CD4-positive, alpha-beta T cell treated with Interleukin-17A for 4 hours (primary cell): ENCODE measurements at regions not wholly inside any gene's neighbourhood (a gene's known extent, or its start where the extent isn't known, plus 50 kb on each side); places are given as distances from the start of the nearest gene placed in this dataset.
"Not testable (repeated sequence)": the region's sequence is repeated elsewhere in the genome, so short reads cannot be mapped to it uniquely, and the experiment has no call there.

ENCODE experiments used
- DNase-seq: peaks from one replicate; pipeline ENCODE4 v3.0.0-alpha.2; 2020; ENCODE audit warnings: mixed read lengths

DNA sequence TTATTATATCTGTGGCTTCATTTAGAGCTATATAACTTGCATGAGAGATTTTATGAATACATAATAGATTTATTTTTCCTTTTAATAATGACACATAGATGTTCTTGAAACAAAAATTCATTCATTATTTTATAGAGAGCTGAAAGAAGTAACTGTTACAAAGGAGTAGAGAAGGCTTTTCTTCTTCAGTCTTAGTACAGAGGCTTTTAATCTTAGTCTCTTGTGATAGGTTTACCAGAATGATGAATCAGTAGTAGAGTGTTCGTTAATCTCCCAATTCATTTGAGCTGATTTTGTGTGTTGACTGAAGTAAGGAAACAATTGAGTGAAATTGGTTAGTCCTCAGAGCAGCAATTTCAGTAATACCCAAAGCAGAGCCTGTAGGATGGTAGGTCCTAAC lies 1284.1 kb upstream of the ACO1 start:
- no peak for DNase-seq

DNA sequence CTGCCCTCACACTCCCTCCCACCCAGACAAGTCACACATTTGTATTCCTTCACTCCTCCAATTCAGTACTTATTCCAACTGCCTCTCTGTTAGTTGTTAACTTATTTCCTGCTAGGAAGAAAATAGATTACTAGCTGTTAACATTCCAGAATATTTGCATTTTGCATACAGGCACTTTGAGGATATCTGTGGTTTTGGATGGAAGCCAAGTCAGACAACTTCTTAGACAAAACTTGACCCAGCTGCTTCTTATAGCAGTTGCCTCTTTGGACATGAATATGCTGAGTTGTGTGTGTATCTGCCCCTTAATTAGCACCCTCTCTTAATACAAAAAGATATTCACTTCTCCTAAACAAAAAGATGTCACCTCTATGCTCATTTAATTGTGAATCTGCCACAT lies 1280.6 kb upstream of the ACO1 start:
- no peak for DNase-seq

DNA sequence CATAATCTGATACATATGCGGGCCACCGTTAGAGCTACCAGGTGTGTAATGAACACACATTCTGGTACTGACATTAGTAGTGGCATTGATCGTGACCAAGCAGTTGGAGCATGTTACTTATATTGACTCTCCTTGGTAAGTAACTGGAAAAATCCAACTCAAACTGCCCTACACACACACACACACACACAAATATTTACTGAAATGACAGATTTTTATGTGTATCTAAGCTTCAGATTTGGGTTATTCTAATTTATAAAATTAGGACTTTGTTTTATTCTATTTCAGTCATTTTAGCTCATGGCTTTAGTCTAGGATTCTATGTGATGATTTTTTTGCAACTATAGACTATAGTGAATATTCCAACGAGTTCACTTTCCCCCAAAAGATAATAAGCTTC lies 1280.2 kb upstream of the ACO1 start:
- no peak for DNase-seq

DNA sequence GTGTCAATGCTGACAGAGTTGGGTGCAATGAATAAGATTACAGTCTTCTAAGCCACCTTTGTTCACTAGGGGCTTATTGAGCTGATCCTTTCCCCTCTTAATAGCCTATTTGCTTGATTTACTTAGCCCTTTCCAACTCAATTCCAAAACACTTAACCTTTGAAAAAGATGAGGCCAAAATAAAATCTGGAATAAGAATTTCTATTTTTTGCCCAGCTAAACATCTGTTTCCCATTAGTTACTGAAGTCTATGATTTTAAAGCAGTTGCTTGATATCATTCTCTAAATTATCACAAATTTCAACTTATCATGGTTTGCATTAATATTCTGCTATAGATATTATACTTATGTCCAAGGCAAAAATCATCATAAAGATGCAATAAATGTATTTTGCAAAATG lies 1272.0 kb upstream of the ACO1 start:
- DNase-seq: no peak

DNA sequence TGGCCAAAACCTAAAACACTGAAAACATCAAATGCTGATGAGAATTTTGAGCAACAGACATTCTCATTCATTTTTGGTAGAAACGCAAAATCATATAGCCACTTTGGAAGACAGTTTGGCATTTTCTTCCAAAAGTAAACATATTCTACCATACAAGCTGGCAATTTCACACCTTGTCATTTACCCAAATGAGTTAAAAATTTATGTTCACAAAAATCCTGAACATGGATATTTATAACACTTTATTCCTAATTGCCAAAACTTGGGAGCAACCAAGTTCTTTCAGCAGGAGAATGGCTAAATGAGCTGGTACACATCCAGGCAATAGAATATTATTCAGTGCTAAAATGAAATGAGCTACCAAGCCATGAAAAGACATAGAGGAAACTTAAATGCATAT lies 1270.1 kb upstream of the ACO1 start:
- DNase-seq: no peak

DNA sequence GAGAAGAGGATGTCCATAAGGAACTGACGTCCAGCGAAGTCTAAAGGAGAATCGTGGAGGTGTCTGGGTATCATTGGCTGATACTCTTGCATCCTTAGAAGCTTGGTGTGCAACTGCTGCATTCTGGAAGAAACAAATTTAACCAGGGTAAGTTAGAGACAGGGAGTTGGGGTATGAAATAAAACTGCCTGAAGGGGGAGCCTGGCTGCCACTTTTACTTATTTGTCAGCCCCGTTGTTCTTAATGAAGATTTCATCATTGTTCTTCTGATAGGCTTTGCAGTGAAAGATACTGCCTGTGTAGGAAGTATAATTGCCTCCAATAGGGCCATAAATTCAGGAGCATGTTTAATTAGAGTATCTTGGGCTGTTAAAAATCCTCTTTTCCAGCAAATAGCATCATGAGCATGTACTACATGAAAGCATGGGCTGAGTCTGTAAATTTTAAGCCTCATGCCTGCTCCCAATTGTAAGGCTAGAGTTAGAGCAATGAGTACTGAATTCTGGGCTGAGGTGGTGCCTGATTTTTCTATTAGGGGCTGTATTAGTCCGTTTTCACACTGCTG lies 1264.5 kb upstream of the ACO1 start:
- peak; percentile 59 for DNase-seq

DNA sequence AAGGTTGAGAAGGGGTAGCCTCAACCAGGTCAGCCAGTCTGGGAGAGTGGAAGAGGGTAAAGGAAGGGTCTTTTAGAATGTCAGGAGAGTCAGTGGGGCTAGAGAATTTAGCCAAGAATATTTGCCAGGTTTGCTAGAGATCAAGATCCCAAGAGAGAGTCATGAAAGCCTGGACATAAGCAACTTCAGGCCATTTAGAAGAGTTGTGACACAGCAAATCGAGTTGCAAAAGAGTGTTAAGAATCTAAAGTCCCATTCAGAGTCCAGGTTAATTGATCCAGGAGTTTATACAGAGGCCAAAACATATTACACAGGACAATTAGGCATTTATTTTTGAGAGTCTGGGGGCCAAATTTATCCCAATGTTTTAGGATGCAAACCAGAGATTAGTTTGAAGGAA lies 1260.1 kb upstream of the ACO1 start:
- DNase-seq: no peak

DNA sequence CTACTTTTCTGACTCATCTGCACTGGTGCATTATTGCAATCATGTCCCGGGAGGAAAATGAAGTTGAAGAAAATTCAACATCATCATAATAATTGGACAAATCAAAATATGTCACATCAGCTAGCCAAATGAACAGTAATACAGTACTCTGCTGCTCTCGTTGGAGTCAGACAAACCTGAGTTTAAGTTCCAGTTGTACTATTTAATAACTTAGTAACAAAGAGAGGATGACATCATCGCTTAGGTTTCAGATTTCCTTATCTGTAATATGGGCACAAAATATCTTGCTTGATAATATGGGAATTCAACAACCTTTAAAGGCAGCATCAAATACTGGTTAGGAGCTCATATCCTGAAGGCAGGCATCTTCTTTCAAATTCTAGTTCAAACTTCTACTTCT lies 1248.9 kb upstream of the ACO1 start:
- no peak for DNase-seq

DNA sequence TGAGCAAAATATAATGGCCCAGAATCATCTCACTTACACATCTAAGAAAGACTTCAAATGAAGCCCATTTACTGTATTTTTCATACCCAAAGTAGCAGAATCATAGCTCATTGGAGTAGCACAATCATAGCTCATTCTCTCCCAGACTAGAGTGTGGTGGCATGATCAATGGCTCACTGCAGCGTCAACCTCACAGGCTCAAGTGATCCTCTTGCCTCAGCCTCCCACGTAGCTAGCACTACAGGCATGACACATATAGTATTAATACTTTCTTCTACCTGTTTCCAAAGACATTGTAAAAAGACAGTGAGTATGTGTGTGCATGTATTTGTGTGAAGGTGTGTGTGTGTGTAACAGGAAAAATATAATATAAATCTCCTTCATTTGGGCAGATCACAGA lies 1247.9 kb upstream of the ACO1 start:
- DNase-seq: no peak

DNA sequence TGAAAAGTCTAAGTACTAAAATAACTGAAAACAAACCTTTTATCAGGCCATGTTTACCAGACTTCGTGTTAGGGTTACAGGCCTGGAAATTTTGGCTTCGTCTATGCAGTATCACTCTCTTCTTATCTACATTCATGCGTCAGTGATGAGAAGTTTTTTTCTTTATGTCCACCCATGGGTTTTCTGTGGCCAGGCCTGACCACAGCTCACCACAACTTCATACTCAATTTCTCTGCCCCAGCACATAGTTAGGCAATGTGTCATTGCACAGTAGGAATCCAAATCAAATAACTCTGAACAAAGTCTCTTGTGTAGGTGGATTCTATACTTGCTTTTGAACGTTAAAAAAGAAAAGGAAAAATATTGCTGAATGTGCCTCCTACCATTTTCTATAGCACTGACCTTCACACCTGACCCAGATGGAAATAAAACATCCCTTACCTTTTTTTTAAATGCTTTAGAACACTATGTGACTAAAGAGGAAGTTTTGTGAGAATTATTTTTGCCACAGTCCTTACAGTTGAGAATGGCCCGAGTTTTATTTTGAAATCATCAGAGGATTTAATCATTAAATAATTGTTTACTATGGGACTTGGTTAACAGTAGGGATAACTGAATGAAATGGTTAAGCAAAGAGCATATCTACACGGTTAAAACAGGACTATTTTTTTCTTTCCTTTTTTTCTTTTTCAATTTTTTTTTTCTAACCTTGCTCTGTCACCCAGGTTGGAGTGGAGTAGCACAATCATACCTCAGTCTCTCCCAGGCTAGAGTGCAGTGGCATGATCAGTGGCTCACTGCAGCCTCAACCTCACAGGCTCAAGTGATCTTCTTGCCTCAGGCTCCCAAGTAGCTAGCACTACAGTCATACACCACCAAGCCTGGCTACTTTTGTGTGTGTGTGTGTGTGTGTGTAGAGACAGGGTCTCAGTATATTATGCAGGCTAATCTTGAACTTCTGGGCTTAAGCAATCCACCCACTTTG lies 1247.0 kb upstream of the ACO1 start:
- DNase-seq: no peak

DNA sequence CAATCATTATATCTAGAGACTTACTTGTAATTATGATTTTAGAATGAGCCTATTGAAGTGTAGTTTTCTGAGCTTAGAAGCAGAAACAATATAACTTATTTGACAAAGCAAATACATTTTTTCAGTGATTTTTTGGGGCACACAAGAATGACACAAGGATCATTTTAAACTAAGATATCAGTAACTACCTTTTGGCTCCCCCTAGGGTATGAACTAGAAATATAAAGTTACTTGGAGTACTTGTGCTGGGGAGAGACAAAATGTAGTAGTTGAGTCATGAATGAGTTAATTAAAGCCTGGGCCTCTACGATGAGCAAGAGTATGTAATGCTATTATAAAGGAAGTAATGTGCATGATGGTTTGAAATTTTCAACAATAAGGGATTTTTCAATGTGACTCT lies 1244.1 kb upstream of the ACO1 start:
- no peak for DNase-seq

DNA sequence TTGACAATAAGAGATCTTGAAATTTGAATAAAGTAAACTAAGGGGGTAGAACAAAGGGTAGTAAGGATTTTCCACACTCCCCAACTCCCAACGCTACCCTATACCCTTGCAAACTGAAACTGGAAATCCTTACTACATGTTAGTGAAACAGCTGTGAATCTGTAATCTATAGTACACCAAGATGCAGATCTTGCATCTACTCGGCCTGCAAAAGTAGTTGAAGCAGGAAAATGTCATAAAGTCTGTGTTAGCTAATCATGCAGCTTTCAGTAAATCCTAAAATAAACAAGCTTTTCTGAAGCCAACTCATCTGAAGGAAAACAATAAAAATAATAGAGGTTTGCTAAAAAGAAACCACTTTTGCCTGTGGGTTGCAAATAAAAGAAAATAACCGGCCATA lies 1242.0 kb upstream of the ACO1 start:
- no peak for DNase-seq

DNA sequence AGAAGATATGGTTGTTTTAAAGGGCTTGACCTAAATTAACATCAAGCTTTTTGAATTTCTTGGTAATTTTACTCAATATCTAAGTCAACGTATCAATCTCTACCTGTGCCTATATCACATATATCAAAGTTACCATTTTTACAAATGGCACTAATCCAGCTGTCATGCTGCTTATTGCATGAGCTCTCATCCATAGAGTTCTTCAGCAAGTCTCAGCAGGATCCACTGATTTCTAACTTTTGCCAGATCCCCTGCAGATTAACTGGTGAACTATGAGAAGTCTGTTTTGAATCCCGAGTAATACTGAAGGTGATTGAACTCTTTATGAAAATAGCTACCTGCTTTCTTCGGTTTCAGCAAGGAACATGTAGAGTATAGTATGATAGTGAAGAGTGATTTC lies 1239.8 kb upstream of the ACO1 start:
- DNase-seq: no peak

DNA sequence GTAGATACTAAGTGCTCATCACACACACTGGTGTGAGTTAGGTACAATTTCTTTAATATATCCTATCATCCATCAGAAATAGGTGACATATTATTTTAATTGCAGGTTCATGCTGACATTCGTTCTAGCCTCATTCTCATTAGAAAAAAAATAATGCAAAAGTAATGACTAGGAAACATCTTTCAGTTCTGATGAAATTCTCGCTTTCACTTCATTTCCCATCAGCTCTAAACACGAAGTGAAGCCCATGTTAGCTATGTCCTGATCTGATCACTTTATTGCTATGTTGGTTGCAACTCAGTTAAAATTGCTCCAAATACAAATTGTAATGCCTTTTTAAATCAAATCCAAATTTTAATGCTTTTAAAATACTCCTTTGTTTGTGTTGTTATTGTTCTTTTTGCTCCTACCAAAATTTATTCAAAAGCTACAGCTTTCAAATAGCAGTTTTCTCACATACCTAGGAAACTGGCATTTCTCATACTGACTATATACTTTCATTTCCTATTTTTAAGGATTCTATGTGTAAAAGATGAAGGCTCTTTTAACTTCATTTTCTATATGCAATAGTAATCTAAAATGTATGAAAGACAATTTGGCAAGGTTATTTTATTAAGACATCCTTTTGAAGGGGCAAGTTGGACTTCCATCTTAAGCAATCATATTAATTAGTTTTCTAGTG lies 1237.8 kb upstream of the ACO1 start:
- DNase-seq: no peak

DNA sequence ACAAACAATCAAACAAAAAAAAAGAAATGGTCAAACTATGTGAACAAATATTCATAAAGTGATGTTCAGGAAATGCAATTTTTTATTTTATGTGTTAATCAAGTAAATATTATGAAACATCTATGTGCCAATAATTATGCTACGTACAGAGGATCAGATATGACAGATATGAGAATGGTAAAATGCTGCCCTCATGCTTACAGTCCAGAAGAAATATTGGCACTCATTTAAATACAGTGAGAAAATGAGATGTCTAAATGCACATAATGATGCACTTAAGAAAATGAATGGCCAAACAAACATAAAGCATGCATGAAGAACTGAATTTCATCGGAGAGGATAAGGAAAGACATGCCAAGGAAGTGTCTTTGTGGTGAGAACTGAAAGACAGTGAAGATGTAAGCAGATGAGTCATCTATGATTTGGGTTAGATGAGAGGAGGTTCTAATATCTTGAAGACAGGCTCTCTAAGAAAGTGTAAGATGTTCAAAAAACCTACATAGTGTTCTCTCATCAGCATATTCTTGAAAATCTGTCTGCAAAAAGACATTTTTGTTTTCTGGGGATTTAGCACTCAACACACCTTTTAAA lies 1231.1 kb upstream of the ACO1 start:
- DNase-seq: no peak

DNA sequence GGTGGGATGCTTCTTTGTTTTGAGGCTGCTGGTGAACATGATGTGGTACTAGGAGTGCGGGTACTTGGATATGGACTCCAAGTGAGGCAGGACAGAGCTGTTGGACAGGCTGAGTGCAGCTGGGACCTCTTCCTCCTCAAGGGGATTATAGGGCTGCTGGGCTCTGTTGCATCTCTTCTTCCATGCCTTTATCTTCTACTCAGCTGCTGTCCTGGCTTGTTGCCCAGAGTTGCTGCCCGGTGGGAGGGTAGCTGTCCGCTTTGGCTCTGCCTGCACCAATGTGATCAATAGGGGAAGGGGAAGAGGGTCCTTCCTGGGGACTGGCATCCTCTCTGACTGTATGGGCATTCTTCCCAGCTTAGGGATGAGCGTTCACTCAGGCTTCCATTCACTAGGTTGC lies 1217.9 kb upstream of the ACO1 start:
- DNase-seq: no peak

DNA sequence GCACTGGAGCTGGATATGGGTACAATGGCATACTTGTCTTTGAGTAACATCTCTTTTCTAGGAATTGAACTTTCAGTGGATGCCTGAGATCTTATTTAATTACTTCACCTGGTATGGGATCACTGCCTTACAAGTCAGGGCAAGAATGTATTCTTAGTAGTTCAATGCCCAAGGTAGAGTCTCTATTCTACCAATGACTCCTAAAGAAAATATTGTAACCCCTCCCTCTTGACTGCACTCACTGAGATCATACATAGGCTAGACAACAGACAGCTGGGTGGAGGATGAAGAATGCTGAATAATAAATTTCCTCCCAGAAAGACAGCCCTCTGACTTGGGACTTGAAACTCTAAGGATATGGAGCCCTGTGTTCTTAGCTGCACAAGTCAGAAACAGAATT lies 1216.3 kb upstream of the ACO1 start:
- DNase-seq: no peak

DNA sequence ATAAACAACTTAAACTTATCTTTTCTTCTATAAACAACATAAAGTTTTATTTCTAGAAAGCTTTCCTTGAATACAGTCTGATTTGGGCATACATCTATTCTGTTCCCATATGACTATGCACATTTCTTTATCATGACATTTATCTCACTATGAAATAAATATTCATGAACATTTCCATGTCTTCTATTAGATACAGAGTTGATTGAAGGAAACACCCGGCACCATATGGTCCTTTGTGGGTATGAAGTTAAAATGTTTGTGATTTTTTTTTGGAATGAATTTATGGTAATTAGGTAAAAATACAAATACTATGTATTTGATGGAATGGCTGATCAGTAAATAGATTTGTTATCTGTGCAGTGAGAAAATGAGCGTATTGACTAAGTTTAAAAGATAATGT lies 1209.8 kb upstream of the ACO1 start:
- no peak for DNase-seq

DNA sequence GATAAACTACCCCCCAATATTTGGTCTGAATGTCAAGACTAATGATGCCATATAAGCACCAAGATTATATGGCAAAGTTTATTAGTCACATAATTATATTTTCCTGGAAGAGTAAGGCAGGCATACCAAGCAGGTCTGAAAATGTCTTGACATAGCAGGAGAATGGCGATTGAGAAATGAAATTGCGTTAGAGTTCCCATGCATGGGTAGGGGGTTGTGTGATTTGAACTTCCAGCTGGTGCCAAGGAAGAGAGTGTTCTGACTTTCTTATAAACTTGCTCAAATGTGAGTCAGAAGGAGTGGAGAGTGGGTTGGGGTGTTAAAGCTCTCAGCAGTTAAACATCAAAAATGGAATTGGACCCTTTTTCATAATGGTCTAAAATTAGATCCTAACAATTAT lies 1200.6 kb upstream of the ACO1 start:
- DNase-seq: no peak

DNA sequence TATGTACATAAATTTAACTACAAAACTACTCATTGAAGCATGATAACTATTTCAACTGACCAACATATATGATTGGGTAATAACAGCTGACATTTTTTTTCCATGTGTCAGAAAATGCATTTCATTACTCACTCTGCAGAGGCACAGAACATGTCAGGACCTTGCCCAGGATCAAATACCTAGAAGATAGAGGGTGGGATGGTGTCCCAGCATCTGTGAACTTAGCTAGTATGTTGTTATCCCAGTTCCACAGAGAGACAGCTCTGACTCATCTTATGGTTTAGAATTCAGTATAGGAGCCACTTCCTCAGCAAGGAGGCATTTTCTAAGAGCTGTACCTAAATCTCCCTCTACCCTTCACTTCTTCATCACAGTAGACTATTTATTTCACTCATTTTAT lies 1198.6 kb upstream of the ACO1 start:
- no peak for DNase-seq

DNA sequence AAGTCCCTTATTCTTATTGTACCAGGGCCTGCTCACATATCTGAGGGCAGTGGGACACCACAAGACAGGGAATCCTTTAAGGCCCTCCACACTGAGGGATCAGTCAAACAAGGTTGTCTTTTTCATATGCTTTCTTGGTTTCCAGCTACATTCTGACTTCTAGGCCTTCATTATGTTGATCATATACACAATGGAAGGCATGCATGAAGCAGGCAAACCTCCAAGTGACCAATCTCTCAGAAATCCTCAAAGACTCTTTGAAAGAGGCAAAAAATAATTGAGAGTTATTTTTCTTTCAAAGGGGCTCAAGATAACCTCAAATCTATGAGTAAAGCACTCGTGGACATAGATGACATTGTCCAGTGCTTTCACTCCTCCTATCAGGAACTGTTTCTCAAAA lies 1195.9 kb upstream of the ACO1 start:
- DNase-seq: no peak

DNA sequence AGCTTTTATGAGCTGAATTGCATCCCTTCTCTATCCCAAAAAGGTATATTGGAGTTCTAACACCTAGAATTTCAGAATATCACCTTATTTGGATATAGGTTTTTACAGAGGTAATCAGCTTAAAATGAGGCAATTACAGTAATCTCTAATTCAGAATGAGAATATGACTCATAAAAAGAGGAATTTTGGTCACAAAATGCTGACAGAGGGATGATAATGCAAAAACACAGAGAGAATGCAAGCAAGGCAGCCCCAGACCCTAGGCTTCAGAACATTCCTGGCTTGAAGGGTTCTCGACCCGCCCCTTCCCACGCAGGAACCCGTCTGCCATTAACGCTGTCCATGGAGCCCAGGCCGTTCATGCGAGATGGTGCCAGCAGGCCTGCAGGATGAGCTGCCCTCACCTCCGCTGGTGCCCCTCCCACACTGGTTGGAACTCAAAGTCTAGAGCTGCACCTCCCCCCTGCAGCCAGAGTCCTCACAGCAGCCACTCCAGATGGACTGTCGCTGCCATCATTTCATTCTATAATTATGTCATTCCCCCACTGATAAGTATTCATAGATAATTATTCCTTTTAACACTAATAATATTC lies 1173.4 kb upstream of the ACO1 start:
- no peak for DNase-seq

DNA sequence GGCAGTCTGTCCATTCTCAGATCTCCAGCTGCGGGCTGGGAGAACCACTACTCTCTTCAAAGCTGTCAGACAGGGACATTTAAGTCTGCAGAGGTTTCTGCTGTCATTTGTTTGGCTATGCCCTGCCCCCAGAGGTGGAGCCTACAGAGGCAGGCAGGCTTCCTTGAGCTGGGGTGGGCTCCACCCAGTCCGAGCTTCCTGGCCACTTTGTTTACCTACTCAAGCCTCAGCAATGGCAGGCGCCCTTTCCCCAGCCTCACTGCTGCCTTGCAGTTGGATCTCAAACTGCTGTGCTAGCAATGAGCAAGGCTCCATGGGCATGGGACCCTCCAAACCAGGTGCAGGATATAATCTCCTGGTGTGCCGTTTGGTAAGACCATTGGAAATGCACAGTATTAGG lies 1154.5 kb upstream of the ACO1 start:
- DNase-seq: not testable (repeated sequence)
